ENCODE measurements at regions not wholly inside any gene's neighbourhood (a gene's known extent, or its start where the extent isn't known, plus 50 kb on each side); places are given as distances from the start of the nearest gene placed in this dataset.
"Not testable (repeated sequence)": the region's sequence is repeated elsewhere in the genome, so short reads cannot be mapped to it uniquely, and the experiment has no call there.

GRCh38 chr3:94394885-94395284 lies 332.0 kb downstream of the NSUN3 start:
- H3K9me3 Mint-ChIP-seq, result no peaks in the 10 kb centered on the region
- H3K27me3 Mint-ChIP-seq, result no peaks in the 10 kb centered on the region
- DNase-seq (no peak), ATAC-seq (no peak)
- H3K4me1 Mint-ChIP-seq, result no peaks in the 10 kb centered on the region
- H3K4me3 Mint-ChIP-seq, result no peak overlapping the region
- H3K27ac Mint-ChIP-seq, result no peak overlapping the region
- H3K36me3 Mint-ChIP-seq (ENCODE audit: low read depth), result no peaks in the 10 kb centered on the region

- Mint-ChIP-seq H3K36me3 (ENCODE audit: low read depth) (no peaks in the 10 kb centered on the region), H3K27ac (no peak overlapping the region), H3K4me3 (no peak overlapping the region), H3K4me1 (no peaks in the 10 kb centered on the region), H3K9me3 (no peaks in the 10 kb centered on the region), H3K27me3 (no peaks in the 10 kb centered on the region)
- DNase-seq (no peak), ATAC-seq (no peak)
These were observed 333.0 kb downstream of the NSUN3 start for GRCh38 chr3:94395851-94396250.

GRCh38 chr3:94398036-94398435 lies 335.2 kb downstream of the NSUN3 start:
- H3K4me3 Mint-ChIP-seq, result no peak overlapping the region
- H3K9me3 Mint-ChIP-seq, result peaks cover 3% of the 10 kb centered on the region
- H3K27me3 Mint-ChIP-seq, result no peaks in the 10 kb centered on the region
- no peaks in the 10 kb centered on the region for H3K4me1 Mint-ChIP-seq
- no peak for ATAC-seq
- H3K36me3 Mint-ChIP-seq (ENCODE audit: low read depth), result no peaks in the 10 kb centered on the region
- H3K27ac Mint-ChIP-seq, result no peak overlapping the region
- no peak for DNase-seq

GRCh38 chr3:94401466-94401865 lies 338.6 kb downstream of the NSUN3 start:
- H3K4me3 Mint-ChIP-seq, result no peak overlapping the region
- peaks cover 3% of the 10 kb centered on the region for H3K9me3 Mint-ChIP-seq
- H3K36me3 Mint-ChIP-seq (ENCODE audit: low read depth), result no peaks in the 10 kb centered on the region
- DNase-seq, result no peak
- H3K27me3 Mint-ChIP-seq, result no peaks in the 10 kb centered on the region
- H3K4me1 Mint-ChIP-seq, result no peaks in the 10 kb centered on the region
- ATAC-seq, result no peak
- H3K27ac Mint-ChIP-seq, result no peak overlapping the region

- H3K27ac Mint-ChIP-seq, result no peak overlapping the region
- peaks cover 3% of the 10 kb centered on the region for H3K9me3 Mint-ChIP-seq
- H3K27me3 Mint-ChIP-seq, result no peaks in the 10 kb centered on the region
- H3K4me3 Mint-ChIP-seq, result no peak overlapping the region
- DNase-seq (no peak), ATAC-seq (no peak)
- no peaks in the 10 kb centered on the region for H3K36me3 Mint-ChIP-seq (ENCODE audit: low read depth)
- H3K4me1 Mint-ChIP-seq, result no peaks in the 10 kb centered on the region
These were observed 339.3 kb downstream of the NSUN3 start for GRCh38 chr3:94402126-94402525.

- Mint-ChIP-seq H3K4me3 (no peak overlapping the region), H3K27me3 (no peaks in the 10 kb centered on the region), H3K4me1 (no peaks in the 10 kb centered on the region), H3K27ac (no peak overlapping the region), H3K9me3 (peaks cover 3% of the 10 kb centered on the region), H3K36me3 (ENCODE audit: low read depth) (no peaks in the 10 kb centered on the region)
- no peak for DNase-seq
- no peak for ATAC-seq
These were observed 342.6 kb downstream of the NSUN3 start for GRCh38 chr3:94405258-94406035.

DNA sequence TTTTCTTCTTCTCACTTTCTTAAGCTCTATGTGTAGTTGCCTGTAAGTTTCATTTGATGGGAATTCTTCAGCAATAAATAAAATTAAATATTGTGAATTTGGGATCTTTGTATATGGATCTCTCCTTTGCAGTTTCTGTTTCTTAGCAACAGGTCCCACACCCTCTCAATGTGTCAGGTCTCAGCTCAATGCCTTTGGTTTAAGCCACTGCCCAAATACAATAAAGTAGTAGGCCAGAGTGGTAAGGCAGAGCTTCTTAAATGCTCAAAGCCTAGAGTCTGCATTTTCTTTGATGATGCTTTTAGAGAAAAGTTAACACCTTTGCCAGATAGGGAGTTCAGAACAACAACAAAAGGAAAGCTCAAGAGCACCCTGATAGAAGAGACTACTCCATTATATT lies 343.7 kb downstream of the NSUN3 start:
- no peak overlapping the region for H3K27ac Mint-ChIP-seq
- peaks cover 3% of the 10 kb centered on the region for H3K9me3 Mint-ChIP-seq
- DNase-seq, result no peak
- no peaks in the 10 kb centered on the region for H3K27me3 Mint-ChIP-seq
- H3K4me3 Mint-ChIP-seq, result no peak overlapping the region
- no peak for ATAC-seq
- H3K36me3 Mint-ChIP-seq (ENCODE audit: low read depth), result no peaks in the 10 kb centered on the region
- no peaks in the 10 kb centered on the region for H3K4me1 Mint-ChIP-seq

DNA sequence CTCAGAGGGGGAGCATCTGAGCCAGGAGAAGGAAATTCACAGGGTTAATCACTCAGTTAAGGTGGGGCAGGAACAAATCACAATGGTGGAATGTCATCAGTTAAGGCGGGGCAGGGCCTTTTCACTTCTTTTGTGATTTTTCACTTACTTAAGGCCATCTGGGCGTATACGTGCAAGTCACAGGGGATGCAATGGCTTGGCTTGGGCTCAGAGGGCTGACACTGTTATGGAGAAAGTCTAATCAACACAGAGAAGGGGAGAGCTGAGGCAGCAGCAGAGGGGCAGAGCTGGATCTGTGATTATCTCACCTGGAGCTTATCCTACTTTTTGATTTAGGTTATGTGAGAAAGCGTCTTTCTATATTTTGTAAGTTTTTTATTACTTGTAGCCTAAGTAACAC lies 350.1 kb downstream of the NSUN3 start:
- H3K27ac Mint-ChIP-seq; H3K9me3 Mint-ChIP-seq; ATAC-seq; H3K4me3 Mint-ChIP-seq; DNase-seq; H3K36me3 Mint-ChIP-seq (ENCODE audit: low read depth); H3K27me3 Mint-ChIP-seq; H3K4me1 Mint-ChIP-seq: not testable (repeated sequence)

GRCh38 chr3:94413336-94414108 lies 350.7 kb downstream of the NSUN3 start:
- H3K27me3 Mint-ChIP-seq, result no peaks in the 10 kb centered on the region
- H3K9me3 Mint-ChIP-seq, result peaks cover 1% of the 10 kb centered on the region
- no peaks in the 10 kb centered on the region for H3K4me1 Mint-ChIP-seq
- H3K27ac Mint-ChIP-seq, result no peak overlapping the region
- DNase-seq (no peak), ATAC-seq (no peak)
- H3K36me3 Mint-ChIP-seq (ENCODE audit: low read depth), result no peaks in the 10 kb centered on the region
- no peak overlapping the region for H3K4me3 Mint-ChIP-seq

DNA sequence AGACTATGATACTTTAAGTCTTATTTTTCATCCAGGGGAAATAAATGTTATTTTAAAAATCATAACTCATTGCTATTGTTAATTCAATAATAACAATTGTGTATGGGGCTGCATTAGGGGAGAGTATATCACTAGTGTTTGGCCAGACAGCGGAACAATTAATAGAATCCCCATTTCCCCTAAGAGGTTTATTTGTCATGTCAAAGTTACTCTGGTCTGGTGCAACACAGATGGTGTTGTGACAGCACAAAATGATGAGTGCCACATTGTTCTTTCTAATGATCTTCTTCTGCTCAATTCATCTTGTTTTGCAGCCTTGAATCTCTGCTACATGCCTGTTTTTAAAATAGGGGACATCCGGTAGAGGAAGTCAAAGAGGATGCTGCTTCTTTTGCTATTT lies 351.6 kb downstream of the NSUN3 start:
- DNase-seq, result no peak
- no peaks in the 10 kb centered on the region for H3K36me3 Mint-ChIP-seq (ENCODE audit: low read depth)
- H3K4me1 Mint-ChIP-seq, result no peaks in the 10 kb centered on the region
- H3K27me3 Mint-ChIP-seq, result no peaks in the 10 kb centered on the region
- H3K4me3 Mint-ChIP-seq, result no peak overlapping the region
- H3K27ac Mint-ChIP-seq, result no peak overlapping the region
- no peak for ATAC-seq
- H3K9me3 Mint-ChIP-seq, result peaks cover 9% of the 10 kb centered on the region

GRCh38 chr3:94416768-94417167 lies 353.9 kb downstream of the NSUN3 start:
- H3K36me3 Mint-ChIP-seq (ENCODE audit: low read depth), result no peaks in the 10 kb centered on the region
- no peaks in the 10 kb centered on the region for H3K27me3 Mint-ChIP-seq
- no peak overlapping the region for H3K27ac Mint-ChIP-seq
- no peak for DNase-seq
- ATAC-seq, result no peak
- no peaks in the 10 kb centered on the region for H3K4me1 Mint-ChIP-seq
- H3K9me3 Mint-ChIP-seq, result peaks cover 14% of the 10 kb centered on the region
- H3K4me3 Mint-ChIP-seq, result no peak overlapping the region

DNA sequence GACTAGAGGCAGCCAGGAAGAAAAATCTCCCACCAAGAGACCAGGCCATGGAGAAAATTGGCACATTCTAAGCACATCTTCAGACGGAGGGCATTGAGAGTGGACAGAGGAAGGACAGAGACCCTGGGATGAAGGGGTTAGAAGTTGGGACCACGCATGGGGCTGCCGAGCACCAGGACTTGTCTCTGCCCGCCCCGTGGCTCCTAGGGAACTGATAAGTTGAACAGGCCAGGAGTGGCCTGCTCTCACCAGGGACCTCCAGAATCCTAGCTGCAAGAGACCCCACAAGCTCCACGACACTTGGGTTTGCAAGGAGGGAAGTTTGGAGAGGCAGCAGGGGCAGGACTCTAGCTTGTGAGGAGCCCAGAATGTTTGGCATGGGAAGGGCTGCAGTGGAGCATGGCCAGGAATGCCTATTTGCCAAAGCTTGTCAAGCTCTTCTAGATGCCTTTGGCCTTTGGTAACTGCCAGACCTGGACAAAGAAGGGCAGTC lies 355.1 kb downstream of the NSUN3 start:
- no peak for DNase-seq
- Mint-ChIP-seq H3K9me3 (peaks cover 17% of the 10 kb centered on the region), H3K4me1 (no peaks in the 10 kb centered on the region), H3K27me3 (no peaks in the 10 kb centered on the region), H3K4me3 (no peak overlapping the region), H3K36me3 (ENCODE audit: low read depth) (no peaks in the 10 kb centered on the region), H3K27ac (no peak overlapping the region)
- no peak for ATAC-seq

- no peak for DNase-seq
- no peak for ATAC-seq
- Mint-ChIP-seq H3K4me3 (no peak overlapping the region), H3K9me3 (peaks cover 26% of the 10 kb centered on the region), H3K4me1 (no peaks in the 10 kb centered on the region), H3K36me3 (ENCODE audit: low read depth) (no peaks in the 10 kb centered on the region), H3K27me3 (no peaks in the 10 kb centered on the region), H3K27ac (no peak overlapping the region)
These were observed 358.1 kb downstream of the NSUN3 start for GRCh38 chr3:94420931-94421330.

DNA sequence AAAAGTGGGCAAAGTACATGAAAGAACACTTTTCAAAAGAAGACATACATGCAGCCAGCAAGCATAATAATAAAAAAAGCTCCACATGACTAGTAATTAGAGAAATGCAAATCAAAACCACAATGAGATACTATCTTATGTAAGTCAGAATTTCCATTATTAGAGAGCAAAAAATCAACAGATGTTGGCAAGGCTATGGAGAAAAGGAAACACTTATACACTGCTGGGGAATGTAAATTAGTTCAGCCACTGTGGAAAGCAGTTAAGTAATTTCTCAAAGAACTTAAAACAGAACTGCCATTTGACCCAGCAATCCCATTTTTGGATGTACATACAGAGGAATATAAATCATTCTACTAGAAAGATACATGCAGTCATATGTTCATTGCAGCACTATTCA lies 360.7 kb downstream of the NSUN3 start:
- Mint-ChIP-seq H3K4me3 (no peak overlapping the region), H3K9me3 (peaks cover 28% of the 10 kb centered on the region), H3K4me1 (no peaks in the 10 kb centered on the region), H3K36me3 (ENCODE audit: low read depth) (no peaks in the 10 kb centered on the region), H3K27me3 (no peaks in the 10 kb centered on the region), H3K27ac (no peak overlapping the region)
- ATAC-seq (no peak), DNase-seq (no peak)

- H3K27ac Mint-ChIP-seq, result no peak overlapping the region
- no peaks in the 10 kb centered on the region for H3K27me3 Mint-ChIP-seq
- no peak overlapping the region for H3K4me3 Mint-ChIP-seq
- no peaks in the 10 kb centered on the region for H3K36me3 Mint-ChIP-seq (ENCODE audit: low read depth)
- H3K4me1 Mint-ChIP-seq, result no peaks in the 10 kb centered on the region
- DNase-seq, result no peak
- peaks cover 4% of the 10 kb centered on the region for H3K9me3 Mint-ChIP-seq
- ATAC-seq, result no peak
These were observed 366.7 kb downstream of the NSUN3 start for GRCh38 chr3:94429517-94429916.
